Gastrocnemius medialis (tissue), 4 donors: ENCODE measurements at regions not wholly inside any gene's neighbourhood (a gene's known extent, or its start where the extent isn't known, plus 50 kb on each side); places are given as distances from the start of the nearest gene placed in this dataset.

Experiments
- ATAC-seq, 2 donors: fragments of 150-250 bp; one replicate each; pipeline ENCODE4 v1.9.1; 2016
- DNase-seq, 2 donors: peaks; one replicate each; pipeline ENCODE4 v3.0.0-alpha.2; 2019
- H3K27ac ChIP-seq, 4 donors: fragments of 200-600 bp; sonication (generic); 1 replicate in 1 of 4; 2 replicates in 3 of 4; pipeline ENCODE4 v1.5.1; 2016 to 2018; ENCODE audit warnings: mild to moderate bottlenecking in 2 of 4, moderate library complexity in 1 of 4
- H3K27me3 ChIP-seq, 3 donors: fragments of 200-600 bp; sonication (generic) in 2 of 3; 1 replicate in 1 of 3; 2 replicates in 2 of 3; pipeline versions ENCODE4 v1.5.1 to v1.6.0; 2016 to 2019; ENCODE audit warnings: mild to moderate bottlenecking in 1 of 3, moderate library complexity in 1 of 3
- H3K36me3 ChIP-seq, 2 donors: fragments of 200-600 bp; sonication (generic) in 1 of 2; one replicate each; pipeline ENCODE4 v1.5.1; 2017 to 2018
- H3K4me1 ChIP-seq, 2 donors: fragments of 200-600 bp; sonication (generic) in 1 of 2; one replicate each; pipeline ENCODE4 v1.5.1; 2016 to 2017; ENCODE audit warnings: mild to moderate bottlenecking in 2 of 2
- H3K4me3 ChIP-seq, 4 donors: fragments of 200-600 bp; sonication (generic) in 3 of 4; 1 replicate in 1 of 4; 2 replicates in 3 of 4; pipeline ENCODE4 v1.5.1; 2016 to 2019; ENCODE audit warnings: mild to moderate bottlenecking in 2 of 4
- H3K9me3 ChIP-seq, 3 donors: fragments of 200-600 bp; sonication (generic) in 2 of 3; 1 replicate in 1 of 3; 2 replicates in 2 of 3; pipeline ENCODE4 v1.5.1; 2016 to 2019
- CTCF ChIP-seq, 5 experiments: fragments of 450-650 bp in 3 of 5; fragments of 200-600 bp in 2 of 5; sonication (generic) in 2 of 5; IDR thresholded peaks in 4 of 5; conservative IDR thresholded peaks in 1 of 5; 1 replicate in 4 of 5; 2 replicates in 1 of 5; pipeline ENCODE4 v1.5.1; 2016 to 2019; ENCODE audit warnings: antibody characterized with exemption in 5 of 5, mild to moderate bottlenecking in 3 of 5, moderate library complexity in 3 of 5
- POLR2A ChIP-seq, 2 donors: fragments of 450-650 bp; IDR thresholded peaks; one replicate each; pipeline ENCODE4 v1.6.1; 2017; ENCODE audit warnings: antibody characterized with exemption in 2 of 2, mild to moderate bottlenecking in 2 of 2, moderate library complexity in 2 of 2
- in situ Hi-C, 4 donors: fragments of 200-750 bp; cut with MboI; loops; one replicate each; pipeline versions ENCODE4 v1.15.0 to v1.8.0; 2017; ENCODE audit warnings: low sequenced_read_pairs in 4 of 4
- intact Hi-C: fragments of 100-400 bp; cut with DNase I; formaldehyde crosslinking; loops from one replicate; pipeline ENCODE4 v1.15.1; 2023; ENCODE audit warnings: low total_unique reads

GRCh38 chr9:115386963-115387770 lies 269.2 kb upstream of the TNC start:
- Histone ChIP-seq H3K9me3 (no peaks in the 10 kb centered on the region), H3K27ac (no peak overlapping the region), H3K27me3 (no peaks in the 10 kb centered on the region), H3K4me1 (no peaks in the 10 kb centered on the region), H3K36me3 (no peaks in the 10 kb centered on the region), H3K4me3 (no peak overlapping the region)
- in situ Hi-C loops (no loop called here), intact Hi-C loops (no loop called here)
- DNase-seq (no peak), ATAC-seq (no peak)
- no peak for TF ChIP-seq CTCF (IDR thresholded peaks at IDR 0.05 in 4 of 5, conservative IDR thresholded peaks at IDR 0.05 in 1 of 5)
- no peak for TF ChIP-seq POLR2A (IDR thresholded peaks at IDR 0.05)

- no peaks in the 10 kb centered on the region for H3K36me3 ChIP-seq
- in situ Hi-C loops (no loop called here), intact Hi-C loops (no loop called here)
- H3K9me3 ChIP-seq = no peaks in the 10 kb centered on the region
- no peak overlapping the region for H3K4me3 ChIP-seq
- peaks cover 0 to 5% of the 10 kb centered on the region in 2 donors for H3K4me1 ChIP-seq
- DNase-seq = no peak
- TF ChIP-seq POLR2A (IDR thresholded peaks at IDR 0.05) = no peak
- H3K27me3 ChIP-seq = no peaks in the 10 kb centered on the region
- ATAC-seq = no peak
- H3K27ac ChIP-seq = no peak overlapping the region
Observed at GRCh38 chr9:115391168-115391825, 273.3 kb upstream of the TNC start.

GRCh38 chr9:115393976-115394775 lies 276.2 kb upstream of the TNC start:
- TF ChIP-seq POLR2A (IDR thresholded peaks at IDR 0.05) (no peak), CTCF (IDR thresholded peaks at IDR 0.05 in 4 of 5, conservative IDR thresholded peaks at IDR 0.05 in 1 of 5) (no peak)
- no peak overlapping the region for H3K27ac ChIP-seq
- ATAC-seq (no peak), DNase-seq (no peak)
- H3K4me3 ChIP-seq = no peak overlapping the region
- H3K27me3 ChIP-seq = no peaks in the 10 kb centered on the region
- H3K9me3 ChIP-seq = no peaks in the 10 kb centered on the region
- intact Hi-C loops (no loop called here), in situ Hi-C loops (no loop called here)
- peaks cover 0 to 5% of the 10 kb centered on the region in 2 donors for H3K4me1 ChIP-seq
- H3K36me3 ChIP-seq = no peaks in the 10 kb centered on the region

- H3K27me3 ChIP-seq = no peaks in the 10 kb centered on the region
- no peaks in the 10 kb centered on the region for H3K36me3 ChIP-seq
- H3K9me3 ChIP-seq = no peaks in the 10 kb centered on the region
- H3K27ac ChIP-seq = no peak overlapping the region
- DNase-seq (no peak), ATAC-seq (no peak)
- intact Hi-C loops (no loop called here), in situ Hi-C loops (no loop called here)
- H3K4me3 ChIP-seq = no peak overlapping the region
- TF ChIP-seq POLR2A (IDR thresholded peaks at IDR 0.05) (no peak), CTCF (IDR thresholded peaks at IDR 0.05 in 4 of 5, conservative IDR thresholded peaks at IDR 0.05 in 1 of 5) (no peak)
- H3K4me1 ChIP-seq = peaks cover 0 to 5% of the 10 kb centered on the region in 2 donors
Observed at GRCh38 chr9:115395511-115396021, 277.6 kb upstream of the TNC start.
